ENCODE measurements at regions not wholly inside any gene's neighbourhood (a gene's known extent, or its start where the extent isn't known, plus 50 kb on each side); places are given as distances from the start of the nearest gene placed in this dataset.
"Not testable (repeated sequence)": the region's sequence is repeated elsewhere in the genome, so short reads cannot be mapped to it uniquely, and the experiment has no call there.

GRCh38 chr1:245102149-245102548 lies 52.6 kb upstream of the KIF26B start:
- not testable (repeated sequence) for DNase-seq

DNA sequence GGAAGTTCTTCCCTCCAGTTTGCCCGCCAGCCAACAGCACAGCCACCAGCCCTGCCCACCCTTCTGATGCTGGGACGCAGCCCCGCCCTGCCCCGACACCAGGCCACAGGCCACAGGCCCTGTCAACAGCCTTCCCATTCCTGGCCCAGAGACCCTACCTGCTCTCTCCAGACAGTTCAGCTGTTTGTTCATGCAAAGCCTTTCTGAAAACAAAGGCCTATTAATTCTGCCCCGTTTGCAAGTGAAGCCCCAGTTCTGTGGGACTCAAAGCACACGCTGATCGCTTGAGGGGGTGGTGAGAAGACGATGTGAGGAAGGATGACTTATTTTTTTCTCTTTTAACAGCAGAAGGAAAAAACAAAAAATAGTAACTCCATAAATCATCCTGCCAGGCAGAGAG lies 55.4 kb upstream of the KIF26B start:
- no peak for DNase-seq

GRCh38 chr1:245098924-245099323 lies 55.9 kb upstream of the KIF26B start:
- no peak for DNase-seq

DNA sequence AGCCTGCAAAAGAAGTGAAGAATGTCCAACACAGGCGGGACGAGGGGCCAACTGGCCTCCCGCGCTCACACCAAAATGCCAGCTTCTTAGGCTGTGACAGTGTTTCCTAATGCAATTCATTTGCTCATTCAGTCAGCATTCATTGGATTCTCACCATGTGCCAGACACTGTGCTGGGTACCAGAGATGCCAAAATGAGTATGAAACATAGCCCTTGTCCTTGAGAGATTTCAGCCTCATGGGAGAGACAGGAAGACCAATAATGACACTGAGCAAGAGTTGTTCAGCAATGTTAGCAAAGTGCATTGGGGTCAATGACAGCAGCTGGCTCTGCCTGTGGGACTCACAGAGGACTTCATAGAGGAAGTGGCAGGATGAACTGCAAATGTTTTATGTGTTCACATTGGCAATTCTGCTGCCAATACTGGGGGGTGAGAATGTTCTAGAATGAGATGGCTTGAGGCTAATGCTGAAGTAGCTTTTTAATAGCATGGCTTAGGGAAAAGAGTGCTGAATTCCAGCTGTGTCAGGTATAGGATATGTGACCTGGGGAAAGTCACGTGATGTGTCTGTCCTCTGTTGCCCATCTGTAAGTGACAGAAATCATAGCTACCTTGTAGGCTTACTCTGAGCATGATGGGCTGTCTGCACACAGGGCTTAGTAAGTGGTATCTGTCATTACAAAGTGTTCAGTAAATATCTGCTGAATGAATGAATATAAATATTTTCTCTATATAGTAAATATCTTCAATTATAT lies 58.3 kb upstream of the KIF26B start:
- no peak for DNase-seq

- DNase-seq: no peak
These were observed 58.9 kb upstream of the KIF26B start for GRCh38 chr1:245095903-245096302.

GRCh38 chr1:245094954-245095353 lies 59.8 kb upstream of the KIF26B start:
- DNase-seq: no peak

GRCh38 chr1:245094092-245094491 lies 60.7 kb upstream of the KIF26B start:
- DNase-seq: no peak

- no peak for DNase-seq
These were observed 62.2 kb upstream of the KIF26B start for GRCh38 chr1:245092638-245092976.

DNA sequence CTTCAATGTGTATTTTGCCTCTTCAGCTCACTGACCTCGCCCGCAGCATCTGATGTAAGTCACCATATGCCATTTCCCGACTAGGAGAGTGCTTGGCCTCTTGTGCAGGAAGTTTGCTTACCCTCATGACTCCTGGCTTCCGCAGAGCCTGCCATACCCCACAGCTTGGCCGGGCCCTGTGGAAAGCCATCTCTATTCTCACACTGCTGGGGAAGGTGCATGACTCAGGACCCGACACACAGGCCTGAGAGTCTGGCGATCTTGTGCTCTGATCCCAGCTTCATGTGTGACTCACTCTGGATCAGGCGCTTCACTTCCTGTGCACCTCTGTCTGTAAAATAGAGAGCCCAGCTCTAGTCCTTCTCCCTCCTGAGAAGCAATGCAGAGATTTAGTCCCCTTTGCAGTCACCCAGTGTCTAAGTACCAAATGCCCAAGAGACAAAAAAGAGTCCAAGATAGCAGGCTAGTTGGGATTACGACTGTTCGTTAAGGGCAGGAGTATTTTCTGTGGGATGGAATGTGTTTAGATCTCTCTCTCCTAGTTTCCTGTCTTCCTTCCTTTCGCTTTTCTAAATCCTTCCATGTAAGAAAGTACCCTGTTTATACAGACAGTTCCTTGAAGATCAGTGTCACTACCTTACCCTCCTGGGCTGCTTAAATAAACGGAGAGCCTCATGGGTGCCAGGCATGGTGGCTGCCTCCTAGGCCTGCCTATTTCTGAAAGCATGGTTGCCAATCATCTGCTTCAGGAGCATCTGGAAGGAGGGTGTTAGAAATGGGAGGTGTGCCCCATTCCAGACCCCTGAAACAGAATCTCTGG lies 62.8 kb upstream of the KIF26B start:
- DNase-seq: no peak

- no peak for DNase-seq
These were observed 63.6 kb upstream of the KIF26B start for GRCh38 chr1:245091171-245091621.

- DNase-seq: no peak
These were observed 64.2 kb upstream of the KIF26B start for GRCh38 chr1:245090491-245091090.

GRCh38 chr1:245087723-245088122 lies 67.1 kb upstream of the KIF26B start:
- no peak for DNase-seq

DNA sequence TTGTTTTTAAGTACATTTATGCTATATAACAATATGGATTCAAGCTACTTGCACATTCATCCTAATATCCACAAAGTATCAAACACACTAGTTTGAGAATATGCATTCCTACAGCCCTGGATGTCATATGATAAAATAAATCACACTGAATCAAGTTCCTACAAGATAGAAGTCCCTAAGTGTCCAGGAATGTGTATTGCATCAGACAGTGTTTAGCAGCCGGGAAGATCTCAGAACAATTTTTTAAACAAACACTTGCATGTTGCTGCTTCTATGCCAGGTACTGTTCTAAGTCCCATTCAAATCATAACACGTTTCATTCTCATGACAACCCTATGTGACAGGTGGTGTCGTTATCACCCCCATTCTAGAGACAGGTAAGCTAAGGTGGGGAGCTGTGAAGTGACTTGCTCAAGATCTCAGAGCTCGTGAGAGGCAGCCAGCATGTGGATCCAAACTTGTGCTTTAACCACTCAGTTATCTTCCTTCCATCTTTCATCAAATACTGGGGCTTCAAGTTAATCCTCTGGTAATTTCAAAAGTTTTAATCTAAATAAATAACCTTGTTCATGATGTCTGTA lies 68.3 kb upstream of the KIF26B start:
- DNase-seq: no peak

GRCh38 chr1:245085508-245086095 lies 69.2 kb upstream of the KIF26B start:
- peak; percentile 22 to 28 for DNase-seq

- DNase-seq: no peak
These were observed 70.2 kb upstream of the KIF26B start for GRCh38 chr1:245084551-245084950.

DNA sequence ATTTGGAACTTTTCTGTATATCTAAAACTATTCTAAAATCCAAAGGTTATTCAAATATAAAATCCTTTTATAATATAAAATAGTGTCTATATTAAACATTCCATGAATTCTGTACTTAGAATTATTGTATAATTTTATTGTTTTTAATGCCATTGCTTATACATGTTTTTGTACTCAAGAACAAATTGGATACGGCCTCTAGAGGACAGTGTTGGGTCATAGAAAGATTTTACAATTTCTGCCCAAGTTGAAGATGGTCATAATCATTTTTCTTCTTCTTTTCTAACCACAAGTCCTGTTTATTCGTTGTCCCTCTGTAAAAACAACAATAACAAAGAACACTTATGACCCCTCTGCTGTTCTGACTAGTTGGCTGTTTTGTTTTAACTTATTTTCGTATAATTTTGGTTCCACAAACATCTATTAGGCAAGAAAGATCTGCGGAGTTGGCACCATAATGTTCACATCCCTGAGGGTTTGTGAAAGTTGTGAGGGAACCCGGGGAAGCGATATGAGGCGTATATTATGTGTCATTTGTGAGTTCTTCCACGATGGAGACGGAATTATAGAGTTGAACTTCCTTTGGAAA lies 75.7 kb upstream of the KIF26B start:
- no peak for DNase-seq

GRCh38 chr1:245074898-245075297 lies 79.9 kb upstream of the KIF26B start:
- no peak for DNase-seq

DNA sequence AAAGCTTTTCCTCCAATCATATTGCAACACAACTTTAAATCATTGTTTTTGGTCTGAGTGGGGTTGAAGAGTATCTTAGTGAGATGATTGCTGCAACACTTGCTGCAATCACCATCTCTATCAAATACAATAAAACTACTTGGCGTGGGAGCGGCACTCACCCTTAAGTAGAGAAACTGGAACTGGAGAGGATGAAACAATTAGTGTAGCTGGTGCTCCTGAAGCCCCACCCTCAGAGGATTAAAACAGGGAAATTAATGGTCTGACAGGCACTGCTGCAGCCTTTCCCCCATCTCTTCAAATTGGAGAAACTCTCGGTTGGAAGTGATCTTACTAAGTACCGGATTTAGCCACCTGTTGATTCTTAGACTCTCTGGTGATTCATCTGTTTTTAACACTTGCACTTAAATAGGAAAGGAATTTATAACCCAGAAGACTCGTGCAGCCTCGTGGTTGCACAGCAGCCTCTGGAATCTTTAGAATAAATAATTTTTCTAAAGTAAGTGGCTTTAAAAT lies 80.5 kb upstream of the KIF26B start:
- DNase-seq: no peak

DNA sequence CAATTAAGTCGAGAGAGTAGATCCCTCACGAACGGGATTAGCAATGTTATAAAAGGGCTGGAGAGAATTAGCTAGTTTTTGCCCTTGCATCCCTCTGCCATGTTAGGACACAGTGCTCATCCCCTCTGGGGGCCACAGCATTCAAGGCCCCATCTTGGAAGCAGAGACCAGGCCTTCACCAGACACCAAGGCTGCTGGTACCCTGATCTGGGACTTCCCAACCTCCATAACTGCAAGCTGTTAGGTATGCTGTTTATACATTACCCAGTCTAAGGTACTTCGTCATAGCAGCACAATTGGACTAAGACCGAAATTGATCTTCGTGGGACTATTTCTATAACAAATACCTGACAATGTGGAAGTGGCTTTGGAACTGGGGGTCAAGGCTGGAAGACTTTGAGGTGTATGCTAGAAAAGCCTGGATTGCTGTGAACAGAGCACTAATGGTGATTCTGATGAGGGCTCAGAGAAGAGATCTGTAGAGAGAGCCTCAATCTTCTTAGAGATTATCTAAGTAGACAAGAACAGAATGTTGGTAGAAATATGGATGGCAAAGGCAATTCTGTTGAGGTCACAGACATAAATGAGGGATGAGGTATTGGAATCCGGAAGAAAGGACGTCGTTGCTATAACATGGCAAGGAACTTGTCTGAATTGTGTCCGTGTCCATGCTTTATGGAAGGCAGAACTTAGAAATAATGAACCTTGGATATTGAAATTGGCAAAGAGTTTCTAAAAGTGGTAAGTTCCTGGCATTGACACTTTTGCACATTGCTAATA lies 83.8 kb upstream of the KIF26B start:
- no peak for DNase-seq

GRCh38 chr1:245067257-245067656 lies 87.5 kb upstream of the KIF26B start:
- DNase-seq: no peak

DNA sequence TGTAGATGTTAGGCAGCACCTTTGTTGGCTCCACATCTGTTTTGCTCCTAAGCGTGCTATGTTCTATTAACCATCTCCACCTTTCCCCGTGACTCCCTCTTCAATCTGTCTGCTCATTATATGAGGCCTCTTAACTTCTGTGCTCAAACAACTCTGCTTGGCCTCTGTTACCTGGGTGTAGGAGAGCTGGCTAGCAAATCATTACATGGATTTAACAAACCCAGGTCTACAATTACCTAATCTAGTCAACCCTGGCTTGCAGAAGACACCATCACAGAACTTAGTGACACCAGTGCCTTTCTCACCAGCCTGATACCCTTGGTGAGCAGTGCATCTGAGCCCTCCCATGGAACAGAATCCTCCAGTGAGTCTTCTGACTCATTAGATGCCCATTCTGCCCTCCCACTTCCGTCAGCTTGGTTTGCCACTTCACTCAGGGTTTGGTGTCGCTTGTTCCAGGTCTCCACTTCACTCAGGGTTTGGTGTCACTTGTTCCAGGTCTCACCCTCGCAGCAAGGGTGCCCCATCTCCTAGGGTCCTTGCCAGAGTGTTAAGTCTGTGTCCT lies 92.0 kb upstream of the KIF26B start:
- DNase-seq: no peak
